ENCODE measurements at regions not wholly inside any gene's neighbourhood (a gene's known extent, or its start where the extent isn't known, plus 50 kb on each side); places are given as distances from the start of the nearest gene placed in this dataset.

- no peak for DNase-seq
Measured at GRCh38 chr5:44659334-44659733, 149.4 kb upstream of the MRPS30 start.

DNA sequence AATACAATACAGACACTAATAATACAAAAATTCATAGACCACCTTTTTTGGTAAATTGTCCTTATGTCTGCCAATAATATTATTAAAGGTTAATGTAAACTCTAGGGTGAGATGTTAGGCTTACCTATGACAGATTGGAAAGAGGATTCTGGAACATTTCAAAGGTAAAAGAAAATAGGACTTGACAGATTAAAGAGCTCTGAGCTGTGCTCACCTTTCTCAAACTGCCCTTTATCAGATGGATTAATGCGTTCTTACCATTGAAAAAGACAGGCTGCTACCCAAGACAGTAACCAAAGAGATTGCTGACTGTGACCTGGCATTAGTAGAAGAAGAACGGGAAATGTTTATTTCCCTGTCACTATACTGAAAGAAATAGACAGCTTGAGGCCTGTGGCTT, 156.1 kb upstream of the MRPS30 start:
- DNase-seq = no peak

GRCh38 chr5:44646016-44646415, 162.7 kb upstream of the MRPS30 start:
- no peak for DNase-seq

GRCh38 chr5:44645502-44645901, 163.2 kb upstream of the MRPS30 start:
- no peak for DNase-seq

DNA sequence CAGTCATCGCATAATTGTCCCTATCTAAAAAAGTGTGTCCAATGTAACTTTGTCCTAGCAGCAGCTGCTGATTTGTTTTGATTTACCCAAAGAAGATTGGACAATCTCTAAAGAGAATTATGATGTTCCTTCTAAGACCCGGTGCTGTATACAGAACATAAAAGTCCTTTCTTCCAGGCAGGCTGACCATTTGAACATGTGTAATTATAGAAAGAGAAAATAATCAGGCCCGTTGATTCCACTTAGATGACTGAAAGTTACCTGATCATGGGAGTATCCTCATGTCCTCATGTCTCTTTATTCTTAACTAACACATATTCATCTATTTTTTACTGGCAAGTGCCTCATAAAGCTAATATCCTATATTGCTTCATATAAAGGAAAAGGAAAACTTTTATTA, 164.1 kb upstream of the MRPS30 start:
- DNase-seq = no peak

DNA sequence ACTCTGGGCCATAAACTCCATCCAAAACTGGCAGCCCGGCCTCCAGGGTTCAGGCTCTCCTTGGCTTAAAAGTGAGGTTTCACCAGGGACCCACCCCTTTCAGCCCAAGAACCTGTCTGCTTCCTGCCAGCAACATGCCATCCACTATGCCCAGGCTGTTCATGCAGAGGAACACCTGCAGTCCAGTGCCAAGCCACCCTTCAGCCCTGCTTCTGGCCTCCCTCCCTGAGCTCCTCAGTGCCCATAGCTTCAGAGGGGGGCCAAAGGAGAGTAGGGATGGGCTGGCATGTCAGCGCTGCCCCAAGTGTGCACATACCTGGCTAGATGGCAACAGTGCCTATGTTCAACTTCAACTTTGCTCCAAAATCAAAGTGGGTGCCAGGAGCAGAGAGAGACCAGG, 166.9 kb upstream of the MRPS30 start:
- DNase-seq = no peak

GRCh38 chr5:44640945-44641456, 167.7 kb upstream of the MRPS30 start:
- no peak for DNase-seq

- no peak for DNase-seq
Measured at GRCh38 chr5:44637916-44638869, 170.6 kb upstream of the MRPS30 start.

DNA sequence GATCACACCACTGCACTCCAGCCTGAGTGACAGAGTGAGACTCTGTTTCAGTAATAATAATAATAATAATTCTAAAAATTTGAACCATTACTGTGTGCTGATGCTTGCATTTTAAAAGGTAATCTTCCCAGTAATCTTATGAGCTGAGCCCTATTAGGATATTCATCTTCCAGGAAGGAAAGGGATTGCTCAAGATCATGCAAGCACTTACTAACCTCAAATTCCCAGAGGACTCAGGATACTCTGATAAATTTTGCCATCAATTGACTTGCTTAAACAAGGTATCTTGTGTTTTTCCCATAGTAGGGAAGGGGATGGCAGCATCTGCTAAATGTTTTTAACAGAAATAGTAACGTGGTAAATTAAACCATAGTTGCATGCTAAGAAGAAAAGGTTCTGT, 176.4 kb upstream of the MRPS30 start:
- DNase-seq = no peak

- DNase-seq = no peak
Measured at GRCh38 chr5:44626846-44627245, 181.9 kb upstream of the MRPS30 start.

DNA sequence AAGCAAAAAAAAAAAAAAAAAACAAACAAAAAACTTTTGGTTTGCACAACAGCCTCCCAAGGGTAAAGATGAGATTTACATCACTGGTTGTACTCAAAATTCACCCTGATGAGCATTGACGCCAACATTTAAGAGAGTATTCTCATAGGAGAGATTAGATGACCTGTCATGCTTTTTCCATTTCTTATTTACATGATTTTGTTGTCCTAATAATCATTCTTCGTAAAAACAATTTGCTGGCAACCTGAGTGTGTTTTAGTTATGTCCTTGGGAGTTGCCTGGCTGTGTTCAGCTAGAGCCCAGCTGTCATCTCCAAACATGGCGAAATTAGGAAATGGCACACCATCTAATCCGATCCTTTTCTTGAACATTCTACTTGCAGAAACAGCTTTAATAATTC, 186.4 kb upstream of the MRPS30 start:
- DNase-seq = no peak

DNA sequence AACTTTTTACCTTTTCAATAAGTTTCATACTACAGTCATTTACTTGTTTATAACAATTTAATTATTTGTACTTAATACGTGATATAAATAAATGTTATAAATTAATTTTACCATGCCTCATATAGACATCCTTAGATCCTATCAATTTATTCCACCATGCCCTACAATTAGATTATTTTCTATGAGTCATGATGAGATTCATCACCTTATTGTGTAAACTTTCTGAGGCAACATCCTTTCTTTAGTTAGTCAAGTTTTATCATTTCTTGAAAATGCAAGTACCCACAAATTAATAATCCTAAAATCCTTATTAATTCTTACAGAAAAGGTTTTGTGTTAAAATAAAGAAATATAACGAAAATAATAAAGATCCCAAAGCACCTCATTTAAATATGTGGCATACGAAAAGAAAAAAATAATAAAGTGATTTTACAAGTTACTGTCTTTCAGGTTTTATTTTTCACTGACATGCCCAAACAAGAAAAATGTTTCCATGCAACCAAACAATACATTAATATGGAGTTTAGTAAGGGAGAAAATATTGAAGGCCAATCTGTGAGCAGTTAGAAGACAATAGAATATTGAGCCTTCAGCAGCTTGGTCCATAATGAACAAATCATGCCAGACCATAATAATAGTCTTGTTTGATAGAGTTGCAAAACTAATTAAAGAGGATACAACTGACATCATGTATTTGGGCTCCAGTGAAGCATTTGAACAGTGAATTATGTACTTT, 188.7 kb upstream of the MRPS30 start:
- no peak for DNase-seq

DNA sequence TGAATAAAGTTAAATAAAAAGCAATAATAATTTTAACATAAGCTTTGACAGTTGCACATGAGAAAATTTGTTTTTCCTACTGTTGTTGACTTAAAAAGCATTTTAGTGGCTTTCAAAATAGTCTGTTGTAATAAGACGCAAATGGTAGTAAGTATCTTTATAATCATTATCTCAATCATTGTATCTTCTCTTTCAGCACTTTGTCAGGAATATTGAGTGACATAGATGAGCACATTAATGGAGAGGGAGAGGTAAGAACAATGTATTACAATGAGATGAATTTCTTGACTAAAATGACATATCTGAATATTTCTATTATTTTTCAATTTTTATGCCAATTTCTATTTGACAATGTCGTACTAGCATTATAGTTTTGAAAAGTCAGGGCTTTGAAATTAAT, 193.9 kb upstream of the MRPS30 start:
- DNase-seq = no peak

DNA sequence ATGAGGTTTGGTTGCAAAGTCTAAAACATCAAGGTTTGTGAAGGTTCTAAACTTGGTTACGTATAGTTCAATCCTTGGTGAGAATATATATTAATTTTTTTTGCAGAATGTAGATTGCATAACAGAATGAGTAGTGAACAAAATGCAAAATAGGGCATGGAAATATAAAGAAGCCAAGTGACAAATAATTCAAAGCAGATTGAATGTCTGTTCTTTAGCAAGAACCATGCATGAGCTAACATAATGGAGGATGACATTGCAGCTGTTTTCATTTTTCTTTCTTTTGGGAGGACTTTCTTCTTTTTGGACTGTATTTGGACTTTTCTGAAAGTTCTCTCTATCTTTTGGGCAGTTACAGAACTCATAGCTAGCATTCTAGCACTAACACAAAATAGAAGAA, 194.8 kb upstream of the MRPS30 start:
- DNase-seq = no peak

GRCh38 chr5:44605926-44606325, 202.8 kb upstream of the MRPS30 start:
- DNase-seq = no peak

DNA sequence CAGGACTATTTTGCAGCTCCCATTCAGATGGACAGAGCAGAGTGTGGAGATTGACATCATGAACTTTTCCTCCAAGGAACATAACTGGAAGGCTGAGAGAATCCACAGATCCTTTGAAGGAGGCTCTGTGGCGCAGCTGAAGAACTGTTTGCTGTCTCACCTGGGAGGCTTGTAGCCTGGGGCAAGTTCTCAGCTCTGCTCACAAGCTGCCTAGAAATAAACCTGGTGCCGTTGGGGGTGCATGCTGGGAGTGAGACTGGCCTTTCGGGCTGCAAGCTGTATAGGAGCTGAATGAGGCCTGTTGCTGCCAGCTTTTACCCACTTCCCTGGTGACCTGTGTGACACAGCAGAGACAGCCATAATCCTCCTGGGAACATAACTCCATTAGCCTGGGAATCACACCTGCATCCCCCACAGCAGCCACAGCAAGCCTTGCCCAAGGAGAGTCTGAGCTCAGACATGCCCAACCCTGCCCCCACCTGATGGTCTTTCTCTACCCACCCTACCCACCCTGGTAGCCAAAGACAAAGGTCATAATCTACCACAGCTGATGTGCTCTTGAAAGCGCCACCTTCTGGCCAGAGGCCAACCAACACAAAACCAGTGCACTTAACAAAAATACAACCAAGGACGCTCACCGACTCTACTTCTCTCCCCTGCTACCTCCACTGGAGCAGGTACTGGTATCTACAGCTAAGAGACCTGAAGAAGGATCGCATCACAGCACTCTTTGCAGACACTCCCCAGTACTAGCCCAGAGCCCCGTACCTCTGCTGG, 205.1 kb upstream of the MRPS30 start:
- no peak for DNase-seq

DNA sequence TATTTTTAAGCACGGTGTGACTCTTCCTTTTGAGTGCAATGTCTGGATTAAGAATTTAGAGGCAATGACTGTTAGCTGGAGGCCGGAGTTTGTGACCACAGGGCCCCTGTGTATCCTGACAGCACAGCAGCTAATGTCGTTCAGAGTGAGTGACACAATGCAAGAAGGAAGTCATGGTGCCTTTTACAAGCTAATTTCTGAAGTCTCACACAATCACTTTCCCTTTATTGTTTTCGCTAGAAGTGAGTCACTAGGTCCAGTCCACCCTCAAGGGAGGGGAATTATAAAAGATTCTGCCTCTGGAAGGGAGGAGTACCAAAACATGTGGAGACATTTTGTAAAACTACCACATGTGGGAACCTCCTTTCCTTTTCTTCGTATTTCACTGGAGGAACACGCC, 185.5 kb upstream of the FGF10 start:
- no peak for DNase-seq

DNA sequence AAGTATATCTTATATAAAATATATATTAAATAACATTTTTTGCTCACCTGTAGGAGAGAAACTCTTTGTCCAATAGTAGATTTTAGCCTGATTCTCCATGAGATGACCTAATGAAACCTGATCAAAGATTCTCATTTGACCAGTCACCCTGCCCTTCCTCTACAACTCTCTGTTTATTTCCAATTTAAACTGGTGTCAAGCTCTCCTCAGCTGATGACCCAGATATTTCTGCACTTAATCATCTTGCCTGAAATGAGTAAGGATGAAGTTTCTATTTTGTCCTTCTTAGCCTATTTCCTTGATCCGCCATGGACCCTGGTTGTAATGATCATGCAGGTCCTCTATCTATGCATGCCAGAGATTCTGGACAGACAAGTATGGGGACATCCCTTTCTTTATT, 179.3 kb upstream of the FGF10 start:
- no peak for DNase-seq

- DNase-seq = no peak
Measured at GRCh38 chr5:44565902-44566301, 176.7 kb upstream of the FGF10 start.

GRCh38 chr5:44565360-44565759, 176.1 kb upstream of the FGF10 start:
- no peak for DNase-seq

- no peak for DNase-seq
Measured at GRCh38 chr5:44546286-44546685, 157.1 kb upstream of the FGF10 start.

GRCh38 chr5:44543511-44543910, 154.3 kb upstream of the FGF10 start:
- DNase-seq = no peak

- DNase-seq = no peak
Measured at GRCh38 chr5:44542470-44542869, 153.2 kb upstream of the FGF10 start.
